HepG2 (cell line): ENCODE measurements at regions not wholly inside any gene's neighbourhood (a gene's known extent, or its start where the extent isn't known, plus 50 kb on each side); places are given as distances from the start of the nearest gene placed in this dataset.

Experiments
- ATAC-seq: fragments of 200-7000 bp; cut with Tn5 transposase; 3 replicates; pipeline ENCODE4 v1.9.1; 2020; ENCODE audit warnings: mild to moderate bottlenecking, moderate library complexity
- BruUV-seq: library from RNA; stranded (reverse); fragments of 400-500 nt; replicated peaks from 2 replicates; lab custom pipeline; 2021; lab: Mats Ljungman, UMichigan
- CTCF ChIA-PET: fragments of 300-600 bp; formaldehyde crosslinking; extraction: SDS; loops from one replicate; lab custom pipeline; 2021; ENCODE audit warnings: low total read pairs, inconsistent platforms, low intra/inter-chr PET ratio; lab: Yijun Ruan, JAX
- POLR2A ChIA-PET: fragments of 350-600 bp; sonication (Branson Sonifier 250); formaldehyde crosslinking; loops from one replicate; lab custom pipeline; 2020; ENCODE audit warnings: antibody characterized with exemption, inconsistent platforms; lab: Yijun Ruan, JAX
- DNase-seq: peaks from one replicate; pipeline ENCODE4 v3.0.0-alpha.2; 2015; ENCODE audit warnings: low spot score
- FAIRE-seq: peaks from 3 replicates; lab custom pipeline; 2011; peaks lifted over from hg19 to GRCh38; lab: Jason Lieb, UNC
- H2AFZ ChIP-seq: one replicate; pipeline ENCODE4 v1.6.1; 2011; ENCODE audit warnings: low read length, inconsistent platforms
- H3K27ac ChIP-seq: fragments of 300-600 bp; 3 replicates; pipeline ENCODE4 v1.8.0; 2011; ENCODE audit warnings: mixed run types, mild to moderate bottlenecking, mixed read lengths, low read length, inconsistent platforms; ENCODE audit not compliant: insufficient read depth; ENCODE audit errors: extremely low read length
- H3K27me3 ChIP-seq, 2 experiments: fragments of 200-600 bp in 1 of 2; 2 replicates in 1 of 2; 3 replicates in 1 of 2; pipeline versions ENCODE4 v1.6.0 to v1.8.0; 2011; ENCODE audit warnings: low read length in 2 of 2, mild to moderate bottlenecking in 2 of 2, moderate library complexity in 2 of 2, inconsistent platforms in 1 of 2; ENCODE audit not compliant: insufficient read depth in 2 of 2, control insufficient read depth in 1 of 2
- H3K36me3 ChIP-seq, 2 experiments: fragments of 200-600 bp in 1 of 2; replicated peaks in 1 of 2; 2 replicates in 1 of 2; 3 replicates in 1 of 2; pipeline versions ENCODE4 v1.5.1 to v1.8.0; 2011; ENCODE audit warnings: low read length in 2 of 2, inconsistent platforms in 1 of 2; ENCODE audit not compliant: insufficient read depth in 2 of 2, control insufficient read depth in 1 of 2
- H3K4me1 ChIP-seq: 2 replicates; pipeline ENCODE4 v1.5.1; 2012; ENCODE audit warnings: low read length, inconsistent platforms; ENCODE audit not compliant: insufficient read depth
- H3K4me2 ChIP-seq: 2 replicates; pipeline ENCODE4 v1.6.0; 2011; ENCODE audit warnings: low read depth, low read length, inconsistent platforms
- H3K4me3 ChIP-seq, 3 experiments: fragments of 200-600 bp in 1 of 3; sonication (generic), shearing (Covaris generic) in 1 of 3; replicated peaks in 1 of 3; 2 replicates each; pipeline ENCODE4 v1.5.1; 2011 to 2016; ENCODE audit warnings: low read length in 3 of 3, inconsistent platforms in 2 of 3, low read depth in 2 of 3, mild to moderate bottlenecking in 2 of 3, control low read depth in 1 of 3, mixed read lengths in 1 of 3; ENCODE audit not compliant: insufficient read depth in 1 of 3
- H3K79me2 ChIP-seq: one replicate; pipeline ENCODE4 v1.6.1; 2011; ENCODE audit warnings: low read length, inconsistent platforms; ENCODE audit not compliant: insufficient read depth
- H3K9ac ChIP-seq: 2 replicates; pipeline ENCODE4 v1.6.0; 2011; ENCODE audit warnings: mild to moderate bottlenecking, low read depth, low read length, inconsistent platforms; ENCODE audit not compliant: insufficient read depth
- H3K9me3 ChIP-seq: 2 replicates; pipeline ENCODE4 v1.5.1; 2012; ENCODE audit warnings: mild to moderate bottlenecking, low read length
- H4K20me1 ChIP-seq: 2 replicates; pipeline ENCODE4 v1.6.0; 2011; ENCODE audit warnings: inconsistent platforms, mild to moderate bottlenecking, low read length, moderate library complexity; ENCODE audit not compliant: insufficient read depth
- ARNTL ChIP-seq: sonication (generic); formaldehyde crosslinking; IDR thresholded peaks from 2 replicates; pipeline ENCODE4 v1.4.0; 2020; ENCODE audit warnings: mild to moderate bottlenecking, missing genetic modification reagents
- FOSL1 ChIP-seq: sonication (generic); formaldehyde crosslinking; IDR thresholded peaks from 2 replicates; pipeline ENCODE4 v1.9.0; 2021; ENCODE audit warnings: missing genetic modification reagents, borderline replicate concordance
- JUND ChIP-seq: sonication (generic); formaldehyde crosslinking; IDR thresholded peaks from 2 replicates; pipeline ENCODE4 v1.8.0; 2022; ENCODE audit warnings: mild to moderate bottlenecking, missing genetic modification reagents
- MED13 ChIP-seq: sonication (generic); formaldehyde crosslinking; IDR thresholded peaks from 2 replicates; pipeline ENCODE4 v1.5.0; 2020; ENCODE audit warnings: missing genetic modification reagents
- PHB2 ChIP-seq: fragments of 450-650 bp; IDR thresholded peaks from 2 replicates; pipeline ENCODE4 v1.6.1; 2018; ENCODE audit not compliant: partially characterized antibody
- SP140L ChIP-seq: sonication (generic); formaldehyde crosslinking; IDR thresholded peaks from 2 replicates; pipeline ENCODE4 v1.4.0; 2020; ENCODE audit warnings: missing genetic modification reagents, borderline replicate concordance
- ZBTB3 ChIP-seq: sonication (generic); formaldehyde crosslinking; IDR thresholded peaks from 2 replicates; pipeline ENCODE4 v1.4.0; 2020; ENCODE audit warnings: low read depth, mild to moderate bottlenecking, moderate library complexity, missing genetic modification reagents, borderline replicate concordance
- ZNF569 ChIP-seq: sonication (generic); formaldehyde crosslinking; IDR thresholded peaks from 2 replicates; pipeline ENCODE4 v1.5.0; 2020; ENCODE audit warnings: mild to moderate bottlenecking, missing genetic modification reagents, moderate library complexity, borderline replicate concordance
- ZNF720 ChIP-seq: sonication (generic); formaldehyde crosslinking; IDR thresholded peaks from 2 replicates; pipeline ENCODE4 v1.4.0; 2020; ENCODE audit warnings: missing genetic modification reagents
- ZNF761 ChIP-seq: sonication (generic); formaldehyde crosslinking; conservative IDR thresholded peaks from 2 replicates; pipeline ENCODE4 v1.4.0; 2020; ENCODE audit warnings: mild to moderate bottlenecking, missing genetic modification reagents
- ZNF891 ChIP-seq: sonication (generic); formaldehyde crosslinking; IDR thresholded peaks from 2 replicates; pipeline ENCODE4 v1.5.0; 2020; ENCODE audit warnings: mild to moderate bottlenecking, missing genetic modification reagents
- ZSCAN22 ChIP-seq: sonication (generic); formaldehyde crosslinking; IDR thresholded peaks from 2 replicates; pipeline ENCODE4 v1.4.0; 2020; ENCODE audit warnings: mild to moderate bottlenecking, missing genetic modification reagents
- ZSCAN25 ChIP-seq: sonication (generic); formaldehyde crosslinking; IDR thresholded peaks from 2 replicates; pipeline ENCODE4 v1.8.0; 2022; ENCODE audit warnings: mild to moderate bottlenecking, missing genetic modification reagents
- WGBS: methylation state at CpG from one replicate; pipeline ENCODE4 v1.1.6; 2017; ENCODE audit warnings: low lambda C conversion rate; 5-methylcytosine and 5-hydroxymethylcytosine counted together
- in situ Hi-C: cut with HindIII; loops from 2 replicates; pipeline ENCODE4 v1.10.0; 2017; ENCODE audit warnings: low pct_unique_long_range_greater_than_20kb; ENCODE audit not compliant: extremely low pct_ligation_motif_present
- intact Hi-C: fragments of 100-400 bp; cut with micrococcal nuclease; formaldehyde crosslinking; loops from one replicate; pipeline ENCODE4 v1.10.0; 2022; ENCODE audit not compliant: unreplicated experiment
- TF ChIP-seq, protein P1 (sequence below): IDR thresholded peaks from 2 replicates; pipeline ENCODE4 v1.6.1; 2016
- TF ChIP-seq, protein P2 (sequence below): sonication (generic); formaldehyde crosslinking; IDR thresholded peaks from 2 replicates; pipeline ENCODE4 v1.4.0; 2020; ENCODE audit warnings: missing genetic modification reagents, mild to moderate bottlenecking, borderline replicate concordance
- TF ChIP-seq, protein P3 (sequence below): IDR thresholded peaks from 2 replicates; pipeline ENCODE4 v1.6.1; 2016; ENCODE audit warnings: missing compliant biosample characterization, missing genetic modification reagents, borderline replicate concordance

DNA sequence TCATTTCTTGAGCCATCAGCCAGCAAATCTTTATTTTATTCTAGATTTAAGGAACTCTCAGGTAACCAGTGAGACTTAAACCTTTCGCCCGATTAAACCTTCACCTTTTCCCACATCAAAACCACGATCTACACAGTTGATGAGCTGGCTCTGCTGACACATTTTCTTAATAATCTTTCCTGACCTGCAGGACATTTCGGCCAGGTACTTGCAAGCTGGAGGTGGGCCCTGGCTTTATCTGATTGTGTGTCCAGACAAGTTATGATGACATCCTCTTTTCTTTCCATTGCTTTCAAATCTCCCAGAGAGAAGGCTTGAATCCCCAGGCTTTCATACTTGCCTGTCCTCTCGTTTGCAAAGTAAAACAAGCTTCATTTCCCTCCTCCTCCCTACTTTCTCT is 144.2 kb downstream of the EFNB2 start:
- no peak overlapping the region for H3K4me3 ChIP-seq
- no peak overlapping the region for H3K27ac ChIP-seq
- ChIA-PET POLR2A (no interaction called here), CTCF (no interaction called here)
- FAIRE-seq: no peak
- H3K4me1 ChIP-seq: no peaks in the 10 kb centered on the region
- H4K20me1 ChIP-seq: no peaks in the 10 kb centered on the region
- no peaks in the 10 kb centered on the region; a peak in 1 of 5 replicates for H3K27me3 ChIP-seq
- no peak for TF ChIP-seq ZSCAN25
- no peak for TF ChIP-seq FOSL1 (CRISPR knock-in tag)
- TF ChIP-seq, all 625 proteins: peak for 0
- Histone ChIP-seq H3K4me2 (no peak overlapping the region), H3K79me2 (no peaks in the 10 kb centered on the region), H3K9ac (no peak overlapping the region), H3K36me3 (no peaks in the 10 kb centered on the region), H2AFZ (no peak overlapping the region), H3K9me3 (no peaks in the 10 kb centered on the region)
- in situ Hi-C loops: no loop called here
- ATAC-seq: no peak
- DNase-seq: no peak
- BruUV-seq: no TSS peak
- 23% methylated on average over 5 of the region's 5 CpGs for WGBS
- intact Hi-C loops: loop anchor here (10.0 kb wide), 1 partner anchor 1106 kb away; no protein-coding TSS in a partner anchor

DNA sequence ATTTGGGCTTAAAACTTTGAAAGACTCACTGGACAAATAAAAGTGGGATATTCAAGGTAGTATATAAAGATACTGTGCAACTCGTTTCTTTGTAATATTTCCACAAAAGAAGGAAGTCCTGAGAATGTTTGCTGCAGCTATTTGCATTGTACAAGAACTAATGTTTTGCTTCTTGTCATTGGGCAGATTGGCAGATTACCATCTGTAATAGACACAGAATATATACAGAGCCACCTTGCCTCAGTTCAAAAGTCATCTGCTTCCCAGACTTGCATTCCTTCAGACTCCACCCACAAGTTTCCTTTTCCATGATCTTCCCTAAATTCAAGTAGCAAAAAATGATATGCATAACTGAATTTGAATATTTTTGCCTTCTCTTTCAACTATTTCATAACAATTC is 145.1 kb downstream of the EFNB2 start:
- H3K4me1 ChIP-seq: no peaks in the 10 kb centered on the region
- no peaks in the 10 kb centered on the region; a peak in 1 of 5 replicates for H3K27me3 ChIP-seq
- in situ Hi-C loops (no loop called here), intact Hi-C loops (loop anchor here (10.0 kb wide), 1 partner anchor 1106 kb away; no protein-coding TSS in a partner anchor)
- FAIRE-seq: no peak
- no peak for ATAC-seq
- no peaks in the 10 kb centered on the region for H3K9me3 ChIP-seq
- CTCF ChIA-PET: no interaction called here
- no peaks in the 10 kb centered on the region for H3K79me2 ChIP-seq
- DNase-seq: no peak
- WGBS: 0% methylated on average over 1 of the region's 1 CpG
- POLR2A ChIA-PET: no interaction called here
- H3K4me3 ChIP-seq: no peak overlapping the region
- H4K20me1 ChIP-seq: no peaks in the 10 kb centered on the region
- H2AFZ ChIP-seq: no peak overlapping the region
- H3K9ac ChIP-seq: no peak overlapping the region
- H3K4me2 ChIP-seq: no peak overlapping the region
- no TSS peak for BruUV-seq
- H3K27ac ChIP-seq: no peak overlapping the region
- no peaks in the 10 kb centered on the region for H3K36me3 ChIP-seq
- TF ChIP-seq ZNF720 (CRISPR knock-in tag) (no peak), ZNF891 (CRISPR knock-in tag) (no peak), ZBTB3 (CRISPR knock-in tag) (no peak), ZNF761 (CRISPR knock-in tag) (no peak), ZNF569 (no peak), PHB2 (no peak), ARNTL (CRISPR knock-in tag) (no peak), SP140L (CRISPR knock-in tag) (no peak), ZSCAN22 (no peak), JUND (CRISPR knock-in tag) (no peak), MED13 (CRISPR knock-in tag) (no peak)
- TF ChIP-seq, protein P1, sequence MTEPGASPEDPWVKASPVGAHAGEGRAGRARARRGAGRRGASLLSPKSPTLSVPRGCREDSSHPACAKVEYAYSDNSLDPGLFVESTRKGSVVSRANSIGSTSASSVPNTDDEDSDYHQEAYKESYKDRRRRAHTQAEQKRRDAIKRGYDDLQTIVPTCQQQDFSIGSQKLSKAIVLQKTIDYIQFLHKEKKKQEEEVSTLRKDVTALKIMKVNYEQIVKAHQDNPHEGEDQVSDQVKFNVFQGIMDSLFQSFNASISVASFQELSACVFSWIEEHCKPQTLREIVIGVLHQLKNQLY: no peak
- TF ChIP-seq, protein P2, sequence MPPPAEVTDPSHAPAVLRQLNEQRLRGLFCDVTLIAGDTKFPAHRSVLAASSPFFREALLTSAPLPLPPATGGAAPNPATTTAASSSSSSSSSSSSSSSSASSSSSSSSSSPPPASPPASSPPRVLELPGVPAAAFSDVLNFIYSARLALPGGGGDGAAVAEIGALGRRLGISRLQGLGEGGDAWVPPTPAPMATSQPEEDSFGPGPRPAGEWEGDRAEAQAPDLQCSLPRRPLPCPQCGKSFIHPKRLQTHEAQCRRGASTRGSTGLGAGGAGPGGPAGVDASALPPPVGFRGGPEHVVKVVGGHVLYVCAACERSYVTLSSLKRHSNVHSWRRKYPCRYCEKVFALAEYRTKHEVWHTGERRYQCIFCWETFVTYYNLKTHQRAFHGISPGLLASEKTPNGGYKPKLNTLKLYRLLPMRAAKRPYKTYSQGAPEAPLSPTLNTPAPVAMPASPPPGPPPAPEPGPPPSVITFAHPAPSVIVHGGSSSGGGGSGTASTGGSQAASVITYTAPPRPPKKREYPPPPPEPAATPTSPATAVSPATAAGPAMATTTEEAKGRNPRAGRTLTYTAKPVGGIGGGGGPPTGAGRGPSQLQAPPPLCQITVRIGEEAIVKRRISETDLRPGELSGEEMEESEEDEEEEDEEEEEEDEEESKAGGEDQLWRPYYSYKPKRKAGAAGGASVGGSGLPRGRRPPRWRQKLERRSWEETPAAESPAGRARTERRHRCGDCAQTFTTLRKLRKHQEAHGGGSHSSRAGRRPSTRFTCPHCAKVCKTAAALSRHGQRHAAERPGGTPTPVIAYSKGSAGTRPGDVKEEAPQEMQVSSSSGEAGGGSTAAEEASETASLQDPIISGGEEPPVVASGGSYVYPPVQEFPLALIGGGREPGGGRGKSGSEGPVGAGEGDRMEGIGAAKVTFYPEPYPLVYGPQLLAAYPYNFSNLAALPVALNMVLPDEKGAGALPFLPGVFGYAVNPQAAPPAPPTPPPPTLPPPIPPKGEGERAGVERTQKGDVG (CRISPR knock-in tag): no peak
- TF ChIP-seq, protein P3, sequence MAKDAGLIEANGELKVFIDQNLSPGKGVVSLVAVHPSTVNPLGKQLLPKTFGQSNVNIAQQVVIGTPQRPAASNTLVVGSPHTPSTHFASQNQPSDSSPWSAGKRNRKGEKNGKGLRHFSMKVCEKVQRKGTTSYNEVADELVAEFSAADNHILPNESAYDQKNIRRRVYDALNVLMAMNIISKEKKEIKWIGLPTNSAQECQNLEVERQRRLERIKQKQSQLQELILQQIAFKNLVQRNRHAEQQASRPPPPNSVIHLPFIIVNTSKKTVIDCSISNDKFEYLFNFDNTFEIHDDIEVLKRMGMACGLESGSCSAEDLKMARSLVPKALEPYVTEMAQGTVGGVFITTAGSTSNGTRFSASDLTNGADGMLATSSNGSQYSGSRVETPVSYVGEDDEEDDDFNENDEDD: no peak
